ENCODE measurements at regions not wholly inside any gene's neighbourhood (a gene's known extent, or its start where the extent isn't known, plus 50 kb on each side); places are given as distances from the start of the nearest gene placed in this dataset.
"Not testable (repeated sequence)": the region's sequence is repeated elsewhere in the genome, so short reads cannot be mapped to it uniquely, and the experiment has no call there.

GRCh38 chr12:9343731-9344130 is 135.5 kb upstream of the PZP start:
- Mint-ChIP-seq H3K27ac (ENCODE audit: unreplicated experiment) (no peak overlapping the region), H3K4me3 (ENCODE audit: unreplicated experiment) (no peak overlapping the region), H3K36me3 (ENCODE audit: unreplicated experiment) (no peaks in the 10 kb centered on the region), H3K9me3 (ENCODE audit: unreplicated experiment) (no peaks in the 10 kb centered on the region), H3K4me1 (ENCODE audit: unreplicated experiment) (peaks cover 4% of the 10 kb centered on the region), H3K27me3 (ENCODE audit: unreplicated experiment) (peaks cover 2% of the 10 kb centered on the region)
- no peak for TF ChIP-seq CTCF (IDR thresholded peaks at IDR 0.05)
- no peak for DNase-seq (ENCODE audit: extremely low spot score, unreplicated experiment)

GRCh38 chr12:9342614-9343353 is 134.6 kb upstream of the PZP start:
- no peak for DNase-seq (ENCODE audit: extremely low spot score, unreplicated experiment)
- Mint-ChIP-seq H3K36me3 (ENCODE audit: unreplicated experiment) (no peaks in the 10 kb centered on the region), H3K9me3 (ENCODE audit: unreplicated experiment) (no peaks in the 10 kb centered on the region), H3K4me1 (ENCODE audit: unreplicated experiment) (peaks cover 4% of the 10 kb centered on the region), H3K27ac (ENCODE audit: unreplicated experiment) (no peak overlapping the region), H3K27me3 (ENCODE audit: unreplicated experiment) (peaks cover 2% of the 10 kb centered on the region), H3K4me3 (ENCODE audit: unreplicated experiment) (no peak overlapping the region)
- TF ChIP-seq CTCF (IDR thresholded peaks at IDR 0.05) = no peak

- Mint-ChIP-seq H3K36me3 (ENCODE audit: unreplicated experiment) (no peaks in the 10 kb centered on the region), H3K4me1 (ENCODE audit: unreplicated experiment) (peaks cover 4% of the 10 kb centered on the region), H3K9me3 (ENCODE audit: unreplicated experiment) (peaks cover 4% of the 10 kb centered on the region), H3K4me3 (ENCODE audit: unreplicated experiment) (no peak overlapping the region), H3K27me3 (ENCODE audit: unreplicated experiment) (peaks cover 4% of the 10 kb centered on the region), H3K27ac (ENCODE audit: unreplicated experiment) (no peak overlapping the region)
- no peak for TF ChIP-seq CTCF (IDR thresholded peaks at IDR 0.05)
- no peak for DNase-seq (ENCODE audit: extremely low spot score, unreplicated experiment)
Observed at GRCh38 chr12:9341260-9341585, 133.0 kb upstream of the PZP start.

- Mint-ChIP-seq H3K36me3 (ENCODE audit: unreplicated experiment) (no peaks in the 10 kb centered on the region), H3K4me1 (ENCODE audit: unreplicated experiment) (peaks cover 4% of the 10 kb centered on the region), H3K4me3 (ENCODE audit: unreplicated experiment) (no peak overlapping the region), H3K9me3 (ENCODE audit: unreplicated experiment) (peaks cover 4% of the 10 kb centered on the region), H3K27ac (ENCODE audit: unreplicated experiment) (no peak overlapping the region), H3K27me3 (ENCODE audit: unreplicated experiment) (peaks cover 4% of the 10 kb centered on the region)
- no peak for TF ChIP-seq CTCF (IDR thresholded peaks at IDR 0.05)
- no peak for DNase-seq (ENCODE audit: extremely low spot score, unreplicated experiment)
Observed at GRCh38 chr12:9340422-9341259, 132.4 kb upstream of the PZP start.

GRCh38 chr12:9337656-9338055 is 129.5 kb upstream of the PZP start:
- Mint-ChIP-seq H3K9me3 (ENCODE audit: unreplicated experiment) (peaks cover 4% of the 10 kb centered on the region), H3K36me3 (ENCODE audit: unreplicated experiment) (no peaks in the 10 kb centered on the region), H3K27me3 (ENCODE audit: unreplicated experiment) (peaks cover 4% of the 10 kb centered on the region), H3K27ac (ENCODE audit: unreplicated experiment) (no peak overlapping the region), H3K4me3 (ENCODE audit: unreplicated experiment) (no peak overlapping the region), H3K4me1 (ENCODE audit: unreplicated experiment) (no peaks in the 10 kb centered on the region)
- DNase-seq (ENCODE audit: extremely low spot score, unreplicated experiment) = no peak
- no peak for TF ChIP-seq CTCF (IDR thresholded peaks at IDR 0.05)

GRCh38 chr12:9336375-9337011 is 128.3 kb upstream of the PZP start:
- H3K36me3 Mint-ChIP-seq (ENCODE audit: unreplicated experiment); H3K27ac Mint-ChIP-seq (ENCODE audit: unreplicated experiment); H3K4me1 Mint-ChIP-seq (ENCODE audit: unreplicated experiment); H3K9me3 Mint-ChIP-seq (ENCODE audit: unreplicated experiment); DNase-seq (ENCODE audit: extremely low spot score, unreplicated experiment); H3K27me3 Mint-ChIP-seq (ENCODE audit: unreplicated experiment); H3K4me3 Mint-ChIP-seq (ENCODE audit: unreplicated experiment): not testable (repeated sequence)

Measured in osteocyte (in vitro differentiated cells).